ENCODE measurements at regions not wholly inside any gene's neighbourhood (a gene's known extent, or its start where the extent isn't known, plus 50 kb on each side); places are given as distances from the start of the nearest gene placed in this dataset.

DNA sequence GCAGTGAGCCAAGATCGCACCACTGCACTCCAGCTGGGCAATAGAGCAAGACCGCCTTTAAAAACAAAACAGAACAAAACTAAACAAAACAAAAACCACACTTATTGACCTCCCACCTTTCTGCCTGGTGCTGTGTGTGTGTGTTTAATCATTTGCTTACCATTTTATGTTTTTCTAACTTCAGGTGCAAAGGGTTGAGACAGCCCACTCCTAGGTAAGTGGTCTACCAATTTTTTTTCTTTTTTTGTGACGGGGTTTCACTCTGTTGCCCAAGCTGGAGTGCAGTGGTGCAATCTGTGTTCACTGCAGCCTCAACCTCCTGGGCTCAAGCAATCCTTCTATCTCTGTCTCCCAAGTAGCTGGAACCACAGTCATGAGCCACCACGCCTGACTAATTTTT lies 65.8 kb downstream of the SALL1 start:
- DNase-seq, result no peak

- no peak for DNase-seq
Observed at GRCh38 chr16:51084074-51084928, 66.8 kb downstream of the SALL1 start.

- DNase-seq, result no peak
Observed at GRCh38 chr16:51072591-51072990, 78.5 kb downstream of the SALL1 start.

GRCh38 chr16:51071326-51071725 lies 79.7 kb downstream of the SALL1 start:
- DNase-seq, result no peak

DNA sequence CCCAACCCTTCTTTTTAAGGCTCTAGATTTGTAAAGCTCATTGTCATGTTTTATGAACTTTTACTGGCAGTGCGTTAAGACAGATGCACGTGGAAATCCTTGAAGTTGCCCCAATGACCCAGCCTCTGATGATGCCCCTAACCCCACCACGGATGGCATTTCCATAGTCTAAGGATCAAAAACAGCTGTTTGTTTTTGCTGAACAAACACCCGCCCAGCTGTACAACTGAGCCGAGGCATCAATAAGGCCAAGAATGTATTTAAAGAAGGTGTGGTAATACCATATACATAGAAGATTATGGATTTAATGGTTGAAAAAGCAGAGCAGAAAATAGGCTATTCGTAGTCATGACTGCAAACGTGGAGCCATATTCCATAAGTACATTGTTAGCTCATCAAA lies 83.7 kb downstream of the SALL1 start:
- DNase-seq, result no peak

DNA sequence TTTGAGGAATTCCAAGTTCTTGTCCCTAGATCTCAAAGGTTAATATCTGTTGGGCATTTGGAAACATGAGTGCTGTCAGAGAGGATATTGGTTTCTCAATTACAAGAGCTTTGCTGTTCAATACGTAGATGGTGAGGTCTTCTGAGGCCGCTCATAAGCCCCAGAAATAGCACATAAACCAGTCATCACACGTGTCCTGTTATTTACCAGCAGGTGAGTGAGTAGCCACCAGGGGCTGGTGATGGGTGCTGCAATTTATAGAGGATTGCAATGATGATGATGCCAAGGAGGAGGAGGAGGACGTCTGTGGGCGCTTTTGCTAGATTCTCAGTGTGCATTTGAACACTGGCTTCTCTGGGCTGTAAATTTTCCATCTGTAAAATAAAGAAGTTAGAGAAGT lies 89.0 kb downstream of the SALL1 start:
- no peak for DNase-seq

DNA sequence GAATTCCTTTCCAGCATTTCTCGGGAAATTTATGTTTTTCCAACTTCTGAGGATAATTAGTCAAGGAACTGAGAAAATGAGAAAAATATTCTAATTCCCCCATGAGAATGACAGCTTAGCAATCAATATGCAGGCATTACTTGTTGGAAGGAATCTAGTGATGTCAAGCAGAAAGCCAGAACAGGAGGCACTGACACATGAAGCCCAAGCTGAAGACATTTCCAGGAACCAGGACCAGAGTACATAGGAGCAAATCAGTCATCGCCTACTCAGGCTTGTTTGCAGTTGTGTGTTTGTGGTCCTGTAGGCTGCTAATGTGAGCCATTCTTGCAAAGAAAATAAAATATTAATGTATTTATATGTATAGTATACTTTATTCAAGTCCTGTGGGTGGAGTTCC lies 89.7 kb downstream of the SALL1 start:
- no peak for DNase-seq

GRCh38 chr16:51057969-51058337 lies 93.1 kb downstream of the SALL1 start:
- DNase-seq, result no peak

- DNase-seq, result no peak
Observed at GRCh38 chr16:51057102-51057793, 93.8 kb downstream of the SALL1 start.

- no peak for DNase-seq
Observed at GRCh38 chr16:51056331-51056730, 94.7 kb downstream of the SALL1 start.

DNA sequence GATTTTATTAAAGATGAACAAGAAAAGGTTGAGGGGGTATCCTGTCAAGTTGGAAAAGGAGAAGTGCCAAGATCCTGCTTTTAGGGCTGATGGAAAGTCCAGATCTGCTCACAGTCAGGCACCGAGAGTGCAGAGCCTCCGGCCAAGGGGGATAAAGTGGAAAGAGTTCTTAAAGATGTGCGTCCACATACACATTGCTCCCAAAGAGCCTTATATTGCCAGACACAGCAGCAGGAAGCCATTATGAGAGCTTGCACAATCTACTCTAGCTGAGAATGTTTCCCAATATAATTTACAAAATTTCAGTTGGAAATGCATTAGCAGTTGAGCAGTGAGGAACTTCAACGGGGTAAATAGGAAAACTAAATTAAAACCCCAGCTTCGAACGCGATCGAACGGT lies 95.6 kb downstream of the SALL1 start:
- no peak for DNase-seq

- DNase-seq, result no peak
Observed at GRCh38 chr16:51053775-51054174, 97.3 kb downstream of the SALL1 start.

- DNase-seq, result no peak
Observed at GRCh38 chr16:51051671-51052070, 99.4 kb downstream of the SALL1 start.

- no peak for DNase-seq
Observed at GRCh38 chr16:51050377-51050706, 100.7 kb downstream of the SALL1 start.

- DNase-seq, result no peak
Observed at GRCh38 chr16:51049678-51050376, 101.2 kb downstream of the SALL1 start.

GRCh38 chr16:51049276-51049675 lies 101.8 kb downstream of the SALL1 start:
- DNase-seq, result no peak

GRCh38 chr16:51048544-51048943 lies 102.5 kb downstream of the SALL1 start:
- DNase-seq, result no peak

DNA sequence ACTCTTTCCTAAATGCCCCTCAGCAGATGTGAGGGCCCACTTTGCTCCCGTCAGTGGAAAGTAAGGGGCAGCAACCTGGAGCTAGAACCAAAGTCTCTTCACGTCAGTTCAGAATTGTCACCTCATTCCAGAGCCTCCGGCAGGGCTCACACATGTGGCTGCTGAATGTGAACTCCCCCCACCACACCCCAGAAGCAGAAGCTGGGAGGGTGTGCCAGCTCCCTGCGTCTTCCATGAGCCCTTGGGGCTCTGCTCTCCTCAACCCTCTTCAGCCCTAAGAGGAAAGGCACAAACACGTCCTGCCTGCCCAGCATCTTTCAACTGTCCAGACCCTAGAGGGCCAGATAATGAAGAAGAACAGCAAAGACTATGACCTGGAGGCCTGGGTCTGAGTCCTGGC lies 105.3 kb downstream of the SALL1 start:
- DNase-seq, result no peak

DNA sequence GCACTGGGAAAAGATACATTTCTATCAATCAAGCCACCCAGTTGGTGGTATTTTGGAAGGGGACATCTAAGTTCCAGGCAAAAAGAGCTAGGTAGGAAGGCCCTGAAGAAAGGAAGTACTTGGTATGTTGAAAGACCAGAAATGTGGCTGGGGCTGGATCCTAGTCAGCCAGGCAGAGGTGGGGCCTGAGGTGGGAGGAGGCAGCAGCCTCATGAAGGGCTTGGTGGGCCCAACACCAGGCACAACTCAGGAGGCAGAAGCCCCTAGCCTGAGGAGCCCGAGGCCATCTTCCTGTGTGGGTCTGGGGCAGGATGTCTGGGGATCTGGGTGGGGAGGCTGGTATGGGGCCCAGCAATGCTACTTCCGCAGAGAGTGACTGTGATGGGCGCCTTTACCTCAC lies 105.9 kb downstream of the SALL1 start:
- no peak for DNase-seq

DNA sequence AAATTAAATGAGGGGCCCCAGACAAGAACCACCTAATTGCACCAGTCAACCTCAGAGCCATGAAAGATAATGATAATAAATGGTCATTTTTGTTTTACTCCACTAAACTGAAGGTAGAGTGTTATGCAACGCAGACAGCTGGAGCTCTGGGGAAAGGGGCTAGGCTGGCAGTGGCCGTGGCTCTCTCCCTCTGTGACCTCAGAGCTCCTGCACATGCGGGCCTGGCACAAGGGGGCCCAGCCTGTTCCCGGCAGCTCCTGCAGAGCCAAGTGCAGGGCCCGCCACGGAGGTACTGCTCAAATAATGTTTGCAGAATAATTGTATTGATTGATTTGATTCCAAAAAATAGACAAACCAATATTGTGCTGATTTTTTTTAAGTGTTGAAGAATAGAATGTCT lies 109.5 kb downstream of the SALL1 start:
- no peak for DNase-seq

DNA sequence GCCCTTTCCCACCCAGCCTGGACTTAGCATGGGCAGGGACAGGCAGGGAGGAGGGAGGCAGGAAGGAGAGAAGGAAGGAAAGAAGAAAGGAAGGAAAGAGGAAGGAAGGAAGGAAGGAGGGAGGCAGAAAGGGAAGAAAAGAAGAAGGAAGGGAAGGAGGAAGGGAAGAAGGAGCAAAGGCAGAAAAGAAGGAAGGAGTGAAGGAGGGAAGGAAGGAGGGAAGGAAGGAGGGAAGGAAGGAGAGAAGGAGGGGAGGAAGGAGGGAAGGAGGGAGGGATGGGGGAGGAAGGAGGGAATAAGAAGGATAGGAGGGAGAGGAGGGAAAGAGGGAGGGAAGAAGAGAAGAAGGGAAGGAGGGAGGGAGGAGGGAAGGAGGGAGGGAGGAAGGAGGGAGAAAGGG lies 110.4 kb downstream of the SALL1 start:
- no peak for DNase-seq

DNA sequence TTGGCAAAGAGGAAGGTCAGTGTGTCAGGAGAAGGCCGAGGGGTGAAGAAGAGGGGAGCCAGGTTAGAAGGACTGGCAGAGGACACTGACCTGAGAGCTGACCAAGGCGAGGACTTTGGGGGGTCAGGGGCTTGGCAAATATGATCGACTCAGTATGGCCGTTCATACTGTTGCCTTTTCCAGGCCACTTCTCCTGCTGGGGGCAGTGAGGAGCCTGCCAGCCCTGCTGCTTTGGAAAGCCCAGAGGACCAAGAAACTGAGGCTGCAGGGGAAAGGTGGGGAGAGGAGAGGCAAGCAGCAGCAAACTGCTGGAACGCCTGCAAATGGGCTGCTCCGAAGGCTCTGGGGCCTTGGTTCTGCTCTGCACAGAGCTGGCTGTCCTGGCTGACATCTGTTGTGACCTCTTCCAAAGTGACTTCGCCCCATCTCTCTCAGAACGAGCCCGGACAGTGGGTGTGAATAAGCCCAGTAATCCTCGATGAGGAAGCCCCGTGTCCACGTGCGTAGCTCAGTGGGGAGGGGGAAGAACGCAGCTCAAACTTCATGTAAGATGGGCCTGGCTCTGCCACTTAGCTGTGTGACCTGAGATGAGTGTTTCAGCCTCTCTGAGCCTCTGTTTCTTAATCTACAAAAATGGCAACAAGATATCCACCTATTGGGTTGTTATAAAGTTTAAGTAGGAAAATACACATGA lies 111.3 kb downstream of the SALL1 start:
- DNase-seq, result no peak

- no peak for DNase-seq
Observed at GRCh38 chr16:51035711-51036110, 115.4 kb downstream of the SALL1 start.

DNA sequence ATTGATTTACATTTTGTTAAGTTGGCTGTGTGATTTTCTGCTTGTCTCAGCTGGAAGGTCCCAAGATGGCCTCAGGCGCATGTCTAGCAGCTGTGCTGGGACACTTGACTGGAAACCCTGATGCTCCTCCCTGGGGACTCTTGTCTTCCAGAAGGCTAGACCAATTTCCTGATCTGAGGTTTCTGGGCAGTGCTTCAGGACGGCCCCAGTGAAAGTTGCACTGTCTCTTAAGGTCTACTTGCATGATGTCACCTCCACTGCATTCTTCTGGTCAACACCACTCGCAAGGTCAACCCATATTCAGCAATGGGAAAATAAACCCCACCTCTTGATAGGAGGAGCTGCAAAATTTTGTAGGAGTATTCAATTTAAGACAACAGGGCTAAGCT lies 116.0 kb downstream of the SALL1 start:
- no peak for DNase-seq
